ENCODE measurements at regions not wholly inside any gene's neighbourhood (a gene's known extent, or its start where the extent isn't known, plus 50 kb on each side); places are given as distances from the start of the nearest gene placed in this dataset.

GRCh38 chr11:15907806-15908205, 448.5 kb downstream of the SOX6 start:
- no peak for TF ChIP-seq REST (IDR thresholded peaks at IDR 0.05; ENCODE audit: insufficient read depth in 1 of 2, low read depth in 2 of 2, low read length in 1 of 2)
- TF ChIP-seq TCF7L2 (IDR thresholded peaks at IDR 0.05; ENCODE audit: low read depth, low read length) = no peak
- TF ChIP-seq POLR2AphosphoS5 (IDR thresholded peaks at IDR 0.05; ENCODE audit: low read depth, low read length) = no peak
- no peak for TF ChIP-seq CTCF (IDR thresholded peaks at IDR 0.05)
- TF ChIP-seq SIN3A (IDR thresholded peaks at IDR 0.05; ENCODE audit: borderline replicate concordance, insufficient read depth, low read depth, low read length) = no peak
- H3K4me3 ChIP-seq (ENCODE audit: low read depth in 2 of 2, low read length in 2 of 2) = no peak overlapping the region
- H3K27me3 ChIP-seq (ENCODE audit: control insufficient read depth, insufficient read depth, low read length) = no peaks in the 10 kb centered on the region
- CTCF ChIA-PET = no interaction called here
- H3K9me3 ChIP-seq (ENCODE audit: control insufficient read depth, insufficient read depth, low read depth, low read length) = no peaks in the 10 kb centered on the region
- no peak overlapping the region for H3K27ac ChIP-seq (ENCODE audit: low read length)
- DNase-seq (ENCODE audit: low read depth, low spot score) (no peak), ATAC-seq (no peak)
- in situ Hi-C loops (cut with HindIII; ENCODE audit: low pct_unique_long_range_greater_than_20kb, low sequenced_read_pairs) = no loop called here
- H3K36me3 ChIP-seq (ENCODE audit: control insufficient read depth, insufficient read depth, low read length) = no peaks in the 10 kb centered on the region
- no TSS peak for BruUV-seq (replicated peaks)
- no peaks in the 10 kb centered on the region for H3K4me1 ChIP-seq (ENCODE audit: control insufficient read depth, insufficient read depth, low read length)
- POLR2A ChIA-PET = interaction anchor here (0.5 to 0.6 kb wide), 2 partner anchors 759 to 848 kb away, joined by 6 to 10 read pairs; no protein-coding TSS in a partner anchor
- intact Hi-C loops (cut with micrococcal nuclease; ENCODE audit: unreplicated experiment) = no loop called here

GRCh38 chr11:15909937-15910598, 446.3 kb downstream of the SOX6 start:
- DNase-seq (ENCODE audit: low read depth, low spot score) = no peak
- no peaks in the 10 kb centered on the region for H3K4me1 ChIP-seq (ENCODE audit: control insufficient read depth, insufficient read depth, low read length)
- POLR2A ChIA-PET = no interaction called here
- intact Hi-C loops (cut with micrococcal nuclease; ENCODE audit: unreplicated experiment) = no loop called here
- no peak overlapping the region for H3K4me3 ChIP-seq (ENCODE audit: low read depth in 2 of 2, low read length in 2 of 2)
- no peak overlapping the region for H3K27ac ChIP-seq (ENCODE audit: low read length)
- H3K9me3 ChIP-seq (ENCODE audit: control insufficient read depth, insufficient read depth, low read depth, low read length) = no peaks in the 10 kb centered on the region
- no TSS peak for BruUV-seq (replicated peaks)
- no peaks in the 10 kb centered on the region for H3K27me3 ChIP-seq (ENCODE audit: control insufficient read depth, insufficient read depth, low read length)
- CTCF ChIA-PET = no interaction called here
- in situ Hi-C loops (cut with HindIII; ENCODE audit: low pct_unique_long_range_greater_than_20kb, low sequenced_read_pairs) = no loop called here
- ATAC-seq = no peak
- H3K36me3 ChIP-seq (ENCODE audit: control insufficient read depth, insufficient read depth, low read length) = no peaks in the 10 kb centered on the region
- TF ChIP-seq SIN3A (IDR thresholded peaks at IDR 0.05; ENCODE audit: borderline replicate concordance, insufficient read depth, low read depth, low read length) = no peak
- TF ChIP-seq REST (IDR thresholded peaks at IDR 0.05; ENCODE audit: insufficient read depth in 1 of 2, low read depth in 2 of 2, low read length in 1 of 2) = no peak
- TF ChIP-seq TCF7L2 (IDR thresholded peaks at IDR 0.05; ENCODE audit: low read depth, low read length) = no peak
- no peak for TF ChIP-seq POLR2AphosphoS5 (IDR thresholded peaks at IDR 0.05; ENCODE audit: low read depth, low read length)
- no peak for TF ChIP-seq CTCF (IDR thresholded peaks at IDR 0.05)

Measured in Panc1 (cell line).